Activated naive CD8-positive, alpha-beta T cell treated with anti-CD3 and anti-CD28 coated beads, Interleukin-2, amount 10 ng/mL, durations not matched to agents 7 days and 5 days (primary cell): ENCODE measurements at regions not wholly inside any gene's neighbourhood (a gene's known extent, or its start where the extent isn't known, plus 50 kb on each side); places are given as distances from the start of the nearest gene placed in this dataset.
"Not testable (repeated sequence)": the region's sequence is repeated elsewhere in the genome, so short reads cannot be mapped to it uniquely, and the experiment has no call there.

Experiments used
- ATAC-seq: fragments of 150-1000 bp; cut with Tn5 transposase; one replicate; pipeline ENCODE4 v1.10.0; 2021; ENCODE audit warnings: low read depth, moderate library complexity
- POLR2A ChIA-PET: fragments of 350-600 bp; sonication (Branson Sonifier 250); formaldehyde crosslinking; loops from one replicate; lab custom pipeline; 2021; ENCODE audit warnings: antibody characterized with exemption; lab: Charles Lee
- DNase-seq: peaks from one replicate; pipeline ENCODE4 v3.0.0; 2021
- H3K27ac Mint-ChIP-seq: one replicate; pipeline ENCODE4 v1.8.0; 2022; ENCODE audit warnings: mild to moderate bottlenecking, mixed read lengths
- H3K27me3 Mint-ChIP-seq: one replicate; pipeline ENCODE4 v1.8.0; 2022; ENCODE audit warnings: mild to moderate bottlenecking, moderate library complexity, mixed read lengths
- H3K36me3 Mint-ChIP-seq: one replicate; pipeline ENCODE4 v1.8.0; 2021; ENCODE audit warnings: mild to moderate bottlenecking, mixed read lengths
- H3K4me1 Mint-ChIP-seq: one replicate; pipeline ENCODE4 v1.8.0; 2021; ENCODE audit warnings: mixed read lengths
- H3K4me3 Mint-ChIP-seq: one replicate; pipeline ENCODE4 v1.8.0; 2022; ENCODE audit warnings: mild to moderate bottlenecking, moderate library complexity, mixed read lengths
- H3K9me3 Mint-ChIP-seq: one replicate; pipeline ENCODE4 v1.8.0; 2021; ENCODE audit warnings: mixed read lengths

- H3K9me3 Mint-ChIP-seq = no peaks in the 10 kb centered on the region
- H3K4me1 Mint-ChIP-seq = no peaks in the 10 kb centered on the region
- H3K4me3 Mint-ChIP-seq = no peak overlapping the region
- H3K36me3 Mint-ChIP-seq = no peaks in the 10 kb centered on the region
- POLR2A ChIA-PET = no interaction called here
- peaks cover 7% of the 10 kb centered on the region for H3K27me3 Mint-ChIP-seq
- ATAC-seq (no peak), DNase-seq (no peak)
- no peak overlapping the region for H3K27ac Mint-ChIP-seq
Observed at GRCh38 chr14:57052705-57053302, 215.9 kb downstream of the EXOC5 start.

- no peak for ATAC-seq
Observed at GRCh38 chr14:57051633-57052032, 217.1 kb downstream of the EXOC5 start.

GRCh38 chr14:57049848-57050247 is 218.9 kb downstream of the EXOC5 start:
- Mint-ChIP-seq H3K36me3 (no peaks in the 10 kb centered on the region), H3K27ac (no peak overlapping the region), H3K4me3 (no peak overlapping the region), H3K4me1 (no peaks in the 10 kb centered on the region), H3K9me3 (no peaks in the 10 kb centered on the region), H3K27me3 (peaks cover 7% of the 10 kb centered on the region)
- POLR2A ChIA-PET = no interaction called here
- ATAC-seq = no peak
- no peak for DNase-seq

More at GRCh38 chr14:57051633-57052032, 217.1 kb downstream of the EXOC5 start:
- Mint-ChIP-seq H3K27me3 (peaks cover 7% of the 10 kb centered on the region), H3K4me3 (no peak overlapping the region), H3K36me3 (no peaks in the 10 kb centered on the region), H3K9me3 (no peaks in the 10 kb centered on the region), H3K4me1 (no peaks in the 10 kb centered on the region), H3K27ac (no peak overlapping the region)
- no peak for DNase-seq
- POLR2A ChIA-PET = no interaction called here

GRCh38 chr14:57046175-57046574 is 222.5 kb downstream of the EXOC5 start:
- Mint-ChIP-seq H3K4me1 (no peaks in the 10 kb centered on the region), H3K9me3 (no peaks in the 10 kb centered on the region), H3K27me3 (peaks cover 6% of the 10 kb centered on the region), H3K27ac (no peak overlapping the region), H3K36me3 (no peaks in the 10 kb centered on the region), H3K4me3 (no peak overlapping the region)
- no peak for DNase-seq
- no peak for ATAC-seq
- POLR2A ChIA-PET = no interaction called here

- ATAC-seq, H3K4me3 Mint-ChIP-seq, POLR2A ChIA-PET, H3K27ac Mint-ChIP-seq, DNase-seq, H3K27me3 Mint-ChIP-seq, H3K4me1 Mint-ChIP-seq, H3K36me3 Mint-ChIP-seq, H3K9me3 Mint-ChIP-seq: not testable (repeated sequence)
Observed at GRCh38 chr14:57044101-57044973, 224.4 kb downstream of the EXOC5 start.

GRCh38 chr14:57038689-57039088 is 228.4 kb upstream of the OTX2 start:
- no peak overlapping the region for H3K27ac Mint-ChIP-seq
- peaks cover 6% of the 10 kb centered on the region for H3K27me3 Mint-ChIP-seq
- POLR2A ChIA-PET = no interaction called here
- H3K9me3 Mint-ChIP-seq = no peaks in the 10 kb centered on the region
- H3K4me1 Mint-ChIP-seq = no peaks in the 10 kb centered on the region
- no peaks in the 10 kb centered on the region for H3K36me3 Mint-ChIP-seq
- DNase-seq (no peak), ATAC-seq (no peak)
- no peak overlapping the region for H3K4me3 Mint-ChIP-seq

- Mint-ChIP-seq H3K9me3 (peaks cover 7% of the 10 kb centered on the region), H3K36me3 (no peaks in the 10 kb centered on the region), H3K4me1 (peaks cover 2% of the 10 kb centered on the region), H3K27me3 (peaks cover 2% of the 10 kb centered on the region), H3K4me3 (no peak overlapping the region), H3K27ac (no peak overlapping the region)
- DNase-seq = no peak
- POLR2A ChIA-PET = no interaction called here
- no peak for ATAC-seq
Observed at GRCh38 chr14:57031474-57031873, 221.2 kb upstream of the OTX2 start.

GRCh38 chr14:57029620-57030253 is 219.5 kb upstream of the OTX2 start:
- Mint-ChIP-seq H3K36me3 (no peaks in the 10 kb centered on the region), H3K4me3 (no peak overlapping the region), H3K27me3 (peaks cover 2% of the 10 kb centered on the region), H3K27ac (no peak overlapping the region), H3K9me3 (peaks cover 8% of the 10 kb centered on the region), H3K4me1 (peaks cover 2% of the 10 kb centered on the region)
- ATAC-seq (no peak), DNase-seq (no peak)
- POLR2A ChIA-PET = no interaction called here

GRCh38 chr14:57025456-57025855 is 215.2 kb upstream of the OTX2 start:
- DNase-seq (no peak), ATAC-seq (no peak)
- H3K27me3 Mint-ChIP-seq = peaks cover 2% of the 10 kb centered on the region
- no peaks in the 10 kb centered on the region for H3K36me3 Mint-ChIP-seq
- H3K9me3 Mint-ChIP-seq = peaks cover 3% of the 10 kb centered on the region
- no peak overlapping the region for H3K27ac Mint-ChIP-seq
- H3K4me3 Mint-ChIP-seq = no peak overlapping the region
- POLR2A ChIA-PET = no interaction called here
- H3K4me1 Mint-ChIP-seq = no peaks in the 10 kb centered on the region

GRCh38 chr14:57022608-57023007 is 212.3 kb upstream of the OTX2 start:
- peaks cover 3% of the 10 kb centered on the region for H3K9me3 Mint-ChIP-seq
- peaks cover 2% of the 10 kb centered on the region for H3K27me3 Mint-ChIP-seq
- no peak overlapping the region for H3K27ac Mint-ChIP-seq
- H3K4me1 Mint-ChIP-seq = no peaks in the 10 kb centered on the region
- DNase-seq = no peak
- ATAC-seq = no peak
- POLR2A ChIA-PET = no interaction called here
- no peaks in the 10 kb centered on the region for H3K36me3 Mint-ChIP-seq
- H3K4me3 Mint-ChIP-seq = no peak overlapping the region

- no peaks in the 10 kb centered on the region for H3K4me1 Mint-ChIP-seq
- no peak overlapping the region for H3K27ac Mint-ChIP-seq
- ATAC-seq (no peak), DNase-seq (no peak)
- no peaks in the 10 kb centered on the region for H3K27me3 Mint-ChIP-seq
- POLR2A ChIA-PET = no interaction called here
- H3K36me3 Mint-ChIP-seq = no peaks in the 10 kb centered on the region
- no peak overlapping the region for H3K4me3 Mint-ChIP-seq
- peaks cover 4% of the 10 kb centered on the region for H3K9me3 Mint-ChIP-seq
Observed at GRCh38 chr14:57018065-57018464, 207.8 kb upstream of the OTX2 start.

- DNase-seq (no peak), ATAC-seq (no peak)
- H3K9me3 Mint-ChIP-seq = peaks cover 4% of the 10 kb centered on the region
- POLR2A ChIA-PET = no interaction called here
- H3K4me3 Mint-ChIP-seq = no peak overlapping the region
- no peaks in the 10 kb centered on the region for H3K4me1 Mint-ChIP-seq
- H3K27me3 Mint-ChIP-seq = peaks cover 8% of the 10 kb centered on the region
- no peak overlapping the region for H3K27ac Mint-ChIP-seq
- no peaks in the 10 kb centered on the region for H3K36me3 Mint-ChIP-seq
Observed at GRCh38 chr14:57013987-57014386, 203.7 kb upstream of the OTX2 start.

- peaks cover 4% of the 10 kb centered on the region for H3K9me3 Mint-ChIP-seq
- ATAC-seq (no peak), DNase-seq (no peak)
- H3K27ac Mint-ChIP-seq = no peak overlapping the region
- no peaks in the 10 kb centered on the region for H3K4me1 Mint-ChIP-seq
- H3K4me3 Mint-ChIP-seq = no peak overlapping the region
- POLR2A ChIA-PET = no interaction called here
- H3K36me3 Mint-ChIP-seq = no peaks in the 10 kb centered on the region
- peaks cover 16% of the 10 kb centered on the region for H3K27me3 Mint-ChIP-seq
Observed at GRCh38 chr14:57009585-57010515, 199.6 kb upstream of the OTX2 start.
